ENCODE measurements at regions not wholly inside any gene's neighbourhood (a gene's known extent, or its start where the extent isn't known, plus 50 kb on each side); places are given as distances from the start of the nearest gene placed in this dataset.

- TF ChIP-seq SP4 (IDR thresholded peaks at IDR 0.05; ENCODE audit: low read length) = no peak
- no peak for TF ChIP-seq E2F6 (IDR thresholded peaks at IDR 0.05)
- TF ChIP-seq JUN (IDR thresholded peaks at IDR 0.05; ENCODE audit: low read depth, low read length) = no peak
Observed at GRCh38 chr7:136074843-136075242, 97.7 kb upstream of the MTPN start (continued).
